ENCODE measurements at regions not wholly inside any gene's neighbourhood (a gene's known extent, or its start where the extent isn't known, plus 50 kb on each side); places are given as distances from the start of the nearest gene placed in this dataset.

DNA sequence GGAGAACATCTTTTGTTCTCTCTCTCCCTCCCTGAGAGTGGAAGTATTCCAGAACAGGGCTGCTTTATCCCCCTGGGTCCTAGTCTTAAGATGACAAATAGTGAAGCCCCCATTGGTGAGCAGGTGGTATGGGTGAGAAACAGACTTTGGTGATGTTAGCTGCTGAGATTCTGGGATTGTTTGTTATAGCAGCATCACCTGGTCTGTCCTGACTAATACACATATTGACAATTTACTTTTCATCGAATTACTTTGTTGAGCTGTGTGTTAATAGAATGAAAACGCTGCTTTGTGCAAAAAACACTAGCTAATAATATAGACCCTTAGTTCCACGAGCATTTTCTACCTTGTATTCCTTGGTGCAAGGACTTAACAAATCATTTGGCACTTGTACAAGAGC lies 133.5 kb downstream of the ASMT start:
- TF ChIP-seq POLR2A (IDR thresholded peaks at IDR 0.05; ENCODE audit: low read depth, low read length) (no peak), POLR2AphosphoS5 (IDR thresholded peaks at IDR 0.05; ENCODE audit: low read depth, low read length) (no peak)

Measured in GM12892 (cell line).